Activated B cell treated with CpG ODN at 0.5 μM for 24 hours (primary cell): ENCODE measurements at regions not wholly inside any gene's neighbourhood (a gene's known extent, or its start where the extent isn't known, plus 50 kb on each side); places are given as distances from the start of the nearest gene placed in this dataset.

ENCODE experiments used
- ATAC-seq: fragments of 200-7000 bp; cut with Tn5 transposase; one replicate; pipeline ENCODE4 v1.10.0; 2021; ENCODE audit warnings: low read depth, mild to moderate bottlenecking, moderate library complexity
- CTCF ChIA-PET: fragments of 350-600 bp; sonication (Branson Sonifier 250); formaldehyde crosslinking; loops from one replicate; lab custom pipeline; 2021; ENCODE audit warnings: antibody characterized with exemption; lab: Charles Lee
- POLR2A ChIA-PET: fragments of 350-600 bp; sonication (Branson Sonifier 250); formaldehyde crosslinking; loops from one replicate; lab custom pipeline; 2021; ENCODE audit warnings: antibody characterized with exemption; lab: Charles Lee
- DNase-seq: peaks from one replicate; pipeline ENCODE4 v3.0.0; 2022
- H3K27ac Mint-ChIP-seq: one replicate; pipeline ENCODE4 v1.8.0; 2020; ENCODE audit warnings: mixed read lengths
- H3K27me3 Mint-ChIP-seq: one replicate; pipeline ENCODE4 v1.8.0; 2021; ENCODE audit warnings: mixed read lengths
- H3K36me3 Mint-ChIP-seq: one replicate; pipeline ENCODE4 v1.8.0; 2021; ENCODE audit warnings: low read depth, mixed read lengths
- H3K4me1 Mint-ChIP-seq: one replicate; pipeline ENCODE4 v1.8.0; 2021; ENCODE audit warnings: mixed read lengths
- H3K4me3 Mint-ChIP-seq: one replicate; pipeline ENCODE4 v1.8.0; 2020; ENCODE audit warnings: mild to moderate bottlenecking, mixed read lengths
- H3K9me3 Mint-ChIP-seq: one replicate; pipeline ENCODE4 v1.8.0; 2020; ENCODE audit warnings: mixed read lengths
- intact Hi-C: fragments of 100-400 bp; cut with micrococcal nuclease; formaldehyde crosslinking; loops from one replicate; pipeline ENCODE4 v1.15.1; 2024
- TF ChIP-seq, protein P1 (sequence below): fragments of 200-600 bp; IDR thresholded peaks from one replicate; pipeline ENCODE4 v1.8.0; 2022; ENCODE audit warnings: antibody characterized with exemption, mild to moderate bottlenecking

DNA sequence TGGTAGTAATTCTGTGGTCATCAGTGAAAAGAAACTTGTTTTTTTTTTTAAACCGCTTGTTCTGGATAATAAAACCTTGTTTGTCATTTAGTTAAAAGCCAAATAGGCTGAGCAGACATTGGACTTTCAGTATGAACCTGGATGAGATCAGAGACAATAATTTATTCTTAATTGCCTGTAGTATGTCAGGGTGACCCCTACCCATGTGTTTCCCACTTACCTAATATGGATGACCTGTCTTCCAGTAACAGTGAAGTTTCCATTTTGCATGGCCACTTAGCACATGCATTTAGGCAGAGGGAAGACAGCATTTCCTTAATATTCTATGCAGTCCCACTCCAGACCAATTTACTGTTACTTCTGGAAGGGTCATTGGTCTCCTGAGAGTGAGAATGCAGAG is 87.6 kb upstream of the CFAP20DC start:
- ChIA-PET CTCF (no interaction called here), POLR2A (no interaction called here)
- H3K27ac Mint-ChIP-seq = no peak overlapping the region
- ATAC-seq (no peak), DNase-seq (no peak)
- H3K27me3 Mint-ChIP-seq = no peaks in the 10 kb centered on the region
- no peak overlapping the region for H3K4me3 Mint-ChIP-seq
- H3K4me1 Mint-ChIP-seq = no peaks in the 10 kb centered on the region
- TF ChIP-seq, protein P1, sequence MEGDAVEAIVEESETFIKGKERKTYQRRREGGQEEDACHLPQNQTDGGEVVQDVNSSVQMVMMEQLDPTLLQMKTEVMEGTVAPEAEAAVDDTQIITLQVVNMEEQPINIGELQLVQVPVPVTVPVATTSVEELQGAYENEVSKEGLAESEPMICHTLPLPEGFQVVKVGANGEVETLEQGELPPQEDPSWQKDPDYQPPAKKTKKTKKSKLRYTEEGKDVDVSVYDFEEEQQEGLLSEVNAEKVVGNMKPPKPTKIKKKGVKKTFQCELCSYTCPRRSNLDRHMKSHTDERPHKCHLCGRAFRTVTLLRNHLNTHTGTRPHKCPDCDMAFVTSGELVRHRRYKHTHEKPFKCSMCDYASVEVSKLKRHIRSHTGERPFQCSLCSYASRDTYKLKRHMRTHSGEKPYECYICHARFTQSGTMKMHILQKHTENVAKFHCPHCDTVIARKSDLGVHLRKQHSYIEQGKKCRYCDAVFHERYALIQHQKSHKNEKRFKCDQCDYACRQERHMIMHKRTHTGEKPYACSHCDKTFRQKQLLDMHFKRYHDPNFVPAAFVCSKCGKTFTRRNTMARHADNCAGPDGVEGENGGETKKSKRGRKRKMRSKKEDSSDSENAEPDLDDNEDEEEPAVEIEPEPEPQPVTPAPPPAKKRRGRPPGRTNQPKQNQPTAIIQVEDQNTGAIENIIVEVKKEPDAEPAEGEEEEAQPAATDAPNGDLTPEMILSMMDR = no peak
- intact Hi-C loops = no loop called here
- no peaks in the 10 kb centered on the region for H3K36me3 Mint-ChIP-seq
- H3K9me3 Mint-ChIP-seq = no peaks in the 10 kb centered on the region

DNA sequence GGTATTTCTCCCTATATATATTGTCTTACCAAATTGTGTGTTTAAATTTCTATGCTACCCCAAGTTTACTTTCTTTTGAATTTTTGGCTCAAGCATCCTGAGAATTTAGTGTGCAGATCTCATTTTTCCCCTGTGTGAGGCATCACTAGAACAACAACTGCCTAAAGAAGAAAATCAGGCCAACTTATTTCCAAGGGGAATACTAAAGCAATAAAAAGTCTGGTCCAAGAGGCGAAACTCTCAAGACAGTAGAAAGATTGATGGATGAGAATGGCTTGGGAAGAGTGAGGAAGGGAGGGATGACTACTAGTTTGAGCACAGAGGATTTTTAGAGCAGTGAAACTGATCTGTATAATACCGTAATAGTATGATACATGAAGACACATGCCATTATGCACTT is 86.3 kb upstream of the CFAP20DC start:
- H3K36me3 Mint-ChIP-seq = no peaks in the 10 kb centered on the region

DNA sequence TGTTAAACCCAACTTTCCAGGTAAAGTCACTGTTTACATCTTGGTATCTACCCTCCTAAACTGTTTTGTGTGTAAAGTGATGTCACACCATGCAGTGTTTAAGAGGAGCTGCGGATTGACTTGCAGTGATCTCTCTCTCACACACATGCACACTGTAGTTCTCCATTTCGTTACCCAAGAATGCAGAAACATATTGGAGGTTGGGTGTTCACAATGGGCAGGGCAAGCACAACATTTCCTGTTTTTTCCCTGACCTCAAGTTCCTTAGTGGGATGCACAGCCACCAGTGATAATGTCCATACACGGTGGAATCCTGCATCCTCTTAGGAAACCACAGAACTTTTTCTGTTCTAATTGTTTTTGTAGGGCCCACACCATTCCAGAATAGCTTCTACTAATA is 85.3 kb upstream of the CFAP20DC start:
- Mint-ChIP-seq H3K4me1 (no peaks in the 10 kb centered on the region), H3K27ac (no peak overlapping the region), H3K36me3 (no peaks in the 10 kb centered on the region), H3K4me3 (no peak overlapping the region), H3K9me3 (no peaks in the 10 kb centered on the region), H3K27me3 (no peaks in the 10 kb centered on the region)
- TF ChIP-seq, protein P1 = no peak
- DNase-seq = no peak
- ChIA-PET POLR2A (no interaction called here), CTCF (no interaction called here)
- intact Hi-C loops = no loop called here
- no peak for ATAC-seq

More for the DNA sequence above, 86.3 kb upstream of the CFAP20DC start:
- H3K9me3 Mint-ChIP-seq = no peaks in the 10 kb centered on the region
- DNase-seq (no peak), ATAC-seq (no peak)
- intact Hi-C loops = no loop called here
- TF ChIP-seq, protein P1 = no peak
- ChIA-PET POLR2A (no interaction called here), CTCF (no interaction called here)
- no peaks in the 10 kb centered on the region for H3K4me1 Mint-ChIP-seq
- H3K27ac Mint-ChIP-seq = no peak overlapping the region
- H3K27me3 Mint-ChIP-seq = no peaks in the 10 kb centered on the region
- no peak overlapping the region for H3K4me3 Mint-ChIP-seq

DNA sequence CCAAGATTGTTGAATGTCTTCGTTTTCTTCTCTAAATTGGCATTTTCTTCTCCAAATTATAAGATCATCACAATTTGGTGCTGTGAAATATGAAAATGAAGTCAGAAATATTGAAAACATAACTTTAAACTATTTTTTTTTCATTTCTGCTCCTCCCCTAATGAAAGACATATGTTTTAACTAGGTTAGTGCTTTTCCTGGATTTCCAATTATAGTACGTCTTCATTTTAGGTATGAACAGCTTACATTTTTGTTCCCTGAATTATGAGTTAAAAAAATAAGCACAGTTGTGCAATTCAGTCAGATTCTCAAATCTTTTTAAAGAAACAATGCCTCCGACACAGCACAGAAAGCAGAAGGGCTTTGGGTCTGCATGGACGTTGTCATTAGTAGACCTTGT is 83.5 kb upstream of the CFAP20DC start:
- intact Hi-C loops = no loop called here
- TF ChIP-seq, protein P1 = no peak
- H3K27ac Mint-ChIP-seq = no peak overlapping the region
- ATAC-seq (no peak), DNase-seq (no peak)
- ChIA-PET CTCF (no interaction called here), POLR2A (no interaction called here)
- no peak overlapping the region for H3K4me3 Mint-ChIP-seq
- no peaks in the 10 kb centered on the region for H3K36me3 Mint-ChIP-seq
- no peaks in the 10 kb centered on the region for H3K4me1 Mint-ChIP-seq
- H3K9me3 Mint-ChIP-seq = no peaks in the 10 kb centered on the region
- H3K27me3 Mint-ChIP-seq = no peaks in the 10 kb centered on the region

DNA sequence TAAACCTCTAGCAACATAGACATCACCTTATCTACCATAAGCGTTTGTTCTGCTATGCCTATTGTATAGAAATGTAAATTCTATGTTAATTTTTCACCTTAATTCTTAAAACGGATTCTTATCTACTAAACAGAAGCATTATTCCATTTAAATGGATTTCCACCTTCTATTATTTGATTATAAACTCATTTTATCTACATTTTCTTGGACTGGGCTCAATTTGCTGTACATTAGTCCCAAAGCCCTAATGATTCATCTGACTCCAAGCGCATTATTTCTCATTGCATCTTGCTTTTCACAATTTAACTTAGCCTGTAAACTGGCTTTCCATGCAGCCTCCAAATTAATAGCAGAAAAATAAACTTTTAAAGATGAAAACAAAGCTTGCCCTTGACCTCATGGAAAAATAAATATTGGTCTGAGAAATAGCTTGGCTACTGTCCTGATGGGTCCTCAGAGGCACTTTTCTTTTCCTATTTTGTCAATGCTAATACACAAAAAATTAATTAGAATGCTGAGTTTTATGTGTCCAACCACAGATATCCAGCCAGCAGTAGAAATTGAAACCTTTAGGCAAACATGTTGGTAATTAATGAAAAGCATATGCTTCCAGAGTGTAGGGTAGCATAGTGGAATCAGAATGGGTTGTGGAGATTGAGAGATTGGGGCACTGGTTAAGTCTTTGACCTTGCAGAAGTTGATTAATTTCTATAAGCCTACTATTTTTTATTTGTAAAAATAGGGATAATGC is 81.4 kb upstream of the CFAP20DC start:
- POLR2A ChIA-PET = no interaction called here
- CTCF ChIA-PET = no interaction called here

More for the DNA sequence above, 81.4 kb upstream of the CFAP20DC start:
- Mint-ChIP-seq H3K9me3 (no peaks in the 10 kb centered on the region), H3K27me3 (no peaks in the 10 kb centered on the region), H3K27ac (no peak overlapping the region), H3K36me3 (no peaks in the 10 kb centered on the region), H3K4me1 (no peaks in the 10 kb centered on the region), H3K4me3 (no peak overlapping the region)
- no peak for ATAC-seq
- intact Hi-C loops = no loop called here
- TF ChIP-seq, protein P1 = no peak
- no peak for DNase-seq
